HG03108 (cell line): ENCODE measurements at regions not wholly inside any gene's neighbourhood (a gene's known extent, or its start where the extent isn't known, plus 50 kb on each side); places are given as distances from the start of the nearest gene placed in this dataset.

Experiments used
- ATAC-seq: cut with Tn5 transposase; IDR thresholded peaks from one replicate; pipeline ENCODE4 v1.9.1; 2021; ENCODE audit warnings: moderate library complexity; ENCODE audit not compliant: unreplicated experiment

GRCh38 chr3:117786349-117786748 is 1076.8 kb downstream of the TUSC7 start:
- ATAC-seq: no peak

- ATAC-seq: no peak
Measured at GRCh38 chr3:117788061-117788460, 1078.5 kb downstream of the TUSC7 start.

GRCh38 chr3:117788506-117788905 is 1078.9 kb downstream of the TUSC7 start:
- ATAC-seq: no peak

GRCh38 chr3:117790235-117790987 is 1080.8 kb downstream of the TUSC7 start:
- ATAC-seq: no peak

GRCh38 chr3:117793622-117794265 is 1084.2 kb downstream of the TUSC7 start:
- no peak for ATAC-seq

GRCh38 chr3:117798221-117798620 is 1088.6 kb downstream of the TUSC7 start:
- no peak for ATAC-seq

- ATAC-seq: no peak
Measured at GRCh38 chr3:117798687-117799386, 1089.3 kb downstream of the TUSC7 start.

GRCh38 chr3:117799387-117799735 is 1089.8 kb downstream of the TUSC7 start:
- no peak for ATAC-seq

- no peak for ATAC-seq
Measured at GRCh38 chr3:117801912-117802239, 1092.3 kb downstream of the TUSC7 start.

- ATAC-seq: no peak
Measured at GRCh38 chr3:117809186-117810081, 1099.9 kb downstream of the TUSC7 start.

GRCh38 chr3:117811786-117812185 is 1102.2 kb downstream of the TUSC7 start:
- no peak for ATAC-seq

GRCh38 chr3:117814975-117815374 is 1105.4 kb downstream of the TUSC7 start:
- ATAC-seq: no peak

GRCh38 chr3:117817103-117817502 is 1107.5 kb downstream of the TUSC7 start:
- no peak for ATAC-seq

- ATAC-seq: no peak
Measured at GRCh38 chr3:117818592-117818991, 1109.0 kb downstream of the TUSC7 start.

GRCh38 chr3:117820658-117821299 is 1111.2 kb downstream of the TUSC7 start:
- no peak for ATAC-seq

GRCh38 chr3:117822416-117822815 is 1112.8 kb downstream of the TUSC7 start:
- ATAC-seq: no peak

- no peak for ATAC-seq
Measured at GRCh38 chr3:117836296-117836695, 1126.7 kb downstream of the TUSC7 start.

GRCh38 chr3:117837391-117837790 is 1127.8 kb downstream of the TUSC7 start:
- no peak for ATAC-seq

- no peak for ATAC-seq
Measured at GRCh38 chr3:117842086-117842485, 1132.5 kb downstream of the TUSC7 start.

- no peak for ATAC-seq
Measured at GRCh38 chr3:117843356-117843755, 1133.8 kb downstream of the TUSC7 start.

- no peak for ATAC-seq
Measured at GRCh38 chr3:117844676-117845075, 1135.1 kb downstream of the TUSC7 start.
